IgD-negative memory B cell (primary cell): ENCODE measurements at regions not wholly inside any gene's neighbourhood (a gene's known extent, or its start where the extent isn't known, plus 50 kb on each side); places are given as distances from the start of the nearest gene placed in this dataset.

Experiments
- H3K27ac Mint-ChIP-seq, 3 donors: one replicate each; pipeline ENCODE4 v1.8.0; 2020 to 2022; ENCODE audit warnings: mild to moderate bottlenecking in 3 of 3, mixed read lengths in 3 of 3, moderate library complexity in 1 of 3
- H3K27me3 Mint-ChIP-seq: one replicate; pipeline ENCODE4 v1.8.0; 2021; ENCODE audit warnings: mixed read lengths
- H3K36me3 Mint-ChIP-seq: one replicate; pipeline ENCODE4 v1.8.0; 2020; ENCODE audit warnings: mild to moderate bottlenecking, mixed read lengths
- H3K4me1 Mint-ChIP-seq, 3 donors: one replicate each; pipeline ENCODE4 v1.8.0; 2020 to 2022; ENCODE audit warnings: mixed read lengths in 3 of 3, mild to moderate bottlenecking in 1 of 3
- H3K4me3 Mint-ChIP-seq, 4 donors: one replicate each; pipeline ENCODE4 v1.8.0; 2020 to 2022; ENCODE audit warnings: mild to moderate bottlenecking in 4 of 4, mixed read lengths in 4 of 4, moderate library complexity in 3 of 4
- H3K9me3 Mint-ChIP-seq, 3 donors: one replicate each; pipeline ENCODE4 v1.8.0; 2020 to 2021; ENCODE audit warnings: mixed read lengths in 3 of 3, mild to moderate bottlenecking in 1 of 3

DNA sequence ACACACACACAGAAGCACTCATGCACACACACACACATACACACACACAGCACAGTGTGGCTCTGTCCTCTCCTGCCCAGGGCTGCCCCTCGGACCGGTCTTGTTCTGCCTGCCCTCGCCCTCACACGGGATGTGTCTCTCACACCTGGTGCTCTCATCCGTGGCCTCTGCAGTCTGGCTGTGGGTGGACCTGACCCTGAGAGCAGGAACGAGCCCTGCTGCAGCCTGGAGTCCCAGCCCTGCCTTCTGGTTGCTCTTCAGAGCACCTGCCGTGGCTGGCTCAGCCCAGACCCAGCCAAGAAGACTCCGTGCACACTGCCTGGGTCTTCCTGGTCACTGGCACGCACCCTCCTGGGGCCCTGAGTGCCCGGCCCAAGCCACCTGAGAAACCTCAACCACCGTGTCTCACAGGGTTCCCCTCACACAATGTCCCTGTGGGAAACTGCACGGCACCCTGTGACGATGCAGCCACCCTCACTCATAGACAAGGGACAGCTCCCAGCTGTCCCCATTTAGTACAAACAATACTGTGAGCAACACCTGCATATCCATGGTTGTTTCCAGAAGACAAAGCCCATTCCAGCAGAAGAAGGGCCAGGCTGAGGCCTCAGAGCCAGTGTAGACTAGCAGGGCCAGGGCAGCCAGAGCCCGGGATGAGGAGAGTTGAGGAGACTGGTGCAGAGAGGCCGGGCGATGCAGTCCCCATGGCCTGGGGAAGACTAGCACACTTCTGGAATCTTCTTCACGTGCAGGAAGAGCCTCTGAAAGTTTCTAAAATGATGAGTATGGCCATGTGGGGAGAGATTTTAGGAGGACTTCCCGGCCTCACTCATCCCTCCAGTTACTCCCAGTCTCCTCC lies 234.0 kb downstream of the NPHP4 start:
- Mint-ChIP-seq H3K9me3 (peaks cover 6 to 17% (median 9%) of the 10 kb centered on the region in 3 donors), H3K36me3 (no peaks in the 10 kb centered on the region), H3K4me3 (no peak overlapping the region), H3K4me1 (no peaks in the 10 kb centered on the region), H3K27me3 (no peaks in the 10 kb centered on the region), H3K27ac (no peak overlapping the region)

DNA sequence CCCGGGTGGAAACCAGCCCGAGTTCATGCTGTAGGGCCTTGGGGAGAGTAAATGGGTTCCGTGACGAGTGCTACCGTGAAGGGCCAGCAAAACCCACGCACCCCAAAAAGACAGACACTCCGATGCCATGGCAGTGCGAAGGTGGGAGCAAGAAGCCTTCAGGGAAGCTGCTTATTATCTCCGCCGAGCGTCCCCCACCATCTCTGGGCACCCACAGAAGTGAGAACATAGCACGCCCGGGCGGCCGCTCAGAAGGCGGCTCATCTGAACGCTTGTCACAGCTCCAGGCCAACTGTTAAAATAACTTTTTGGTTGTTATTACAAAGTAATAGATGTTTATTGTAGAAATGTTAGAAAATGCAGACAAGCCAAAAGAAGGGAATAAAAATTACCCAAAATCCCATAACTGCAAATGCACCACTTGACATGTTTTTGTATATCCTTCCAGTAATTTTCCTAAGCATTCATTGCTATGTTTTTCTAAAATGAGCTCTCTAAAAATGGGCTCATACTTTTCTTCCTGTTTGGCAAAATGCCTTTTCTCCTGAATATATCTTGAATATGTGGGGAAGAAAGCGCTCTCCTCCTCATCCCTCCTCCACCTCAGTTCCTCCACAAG lies 234.9 kb downstream of the NPHP4 start:
- H3K4me3 Mint-ChIP-seq: no peak overlapping the region
- H3K9me3 Mint-ChIP-seq: peaks cover 6 to 14% (median 8%) of the 10 kb centered on the region in 3 donors
- no peaks in the 10 kb centered on the region for H3K36me3 Mint-ChIP-seq
- no peaks in the 10 kb centered on the region for H3K27me3 Mint-ChIP-seq
- H3K4me1 Mint-ChIP-seq: no peaks in the 10 kb centered on the region
- no peak overlapping the region for H3K27ac Mint-ChIP-seq

DNA sequence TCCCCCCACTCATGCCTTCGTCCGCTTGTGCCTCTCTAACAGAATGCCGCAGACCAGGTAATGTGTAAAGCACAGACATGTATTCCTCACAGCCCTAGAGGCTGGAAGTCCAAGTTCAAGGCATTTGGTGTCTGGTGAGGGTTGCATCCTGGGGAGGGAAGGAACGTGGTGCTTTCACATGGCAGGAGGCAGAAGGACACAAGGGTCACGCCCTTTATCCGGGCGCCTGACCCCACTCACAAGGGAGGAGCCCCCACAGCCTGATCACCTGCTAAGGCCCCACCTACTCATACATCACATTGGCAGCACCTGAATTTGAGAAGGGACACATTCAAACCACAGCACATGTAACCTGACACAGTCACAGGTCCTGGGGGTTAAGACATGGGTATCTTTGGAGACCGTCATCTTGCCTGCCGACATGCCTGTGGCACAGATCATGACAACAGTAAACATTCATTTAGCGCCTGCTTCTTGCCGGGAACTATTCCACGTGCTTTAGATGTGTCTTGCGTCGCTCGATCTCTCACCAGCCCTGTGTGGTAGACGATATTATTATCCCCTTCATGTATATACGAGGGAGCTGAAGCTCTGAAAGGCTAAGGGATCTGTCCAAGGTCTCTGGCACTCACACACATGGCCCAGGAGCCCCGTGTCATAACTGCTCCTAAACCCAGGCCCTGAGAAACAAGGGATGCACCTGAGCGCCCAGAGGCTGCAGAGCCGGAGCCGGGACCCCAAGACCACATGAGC lies 235.6 kb downstream of the NPHP4 start:
- no peaks in the 10 kb centered on the region for H3K36me3 Mint-ChIP-seq
- H3K9me3 Mint-ChIP-seq: peaks cover 6 to 8% (median 6%) of the 10 kb centered on the region in 3 donors
- peak overlapping the region in 1 of 3 donors; percentile 57 for H3K27ac Mint-ChIP-seq
- H3K4me3 Mint-ChIP-seq: peak overlapping the region in 1 of 4 donors; percentile 18
- H3K27me3 Mint-ChIP-seq: no peaks in the 10 kb centered on the region
- no peaks in the 10 kb centered on the region for H3K4me1 Mint-ChIP-seq

DNA sequence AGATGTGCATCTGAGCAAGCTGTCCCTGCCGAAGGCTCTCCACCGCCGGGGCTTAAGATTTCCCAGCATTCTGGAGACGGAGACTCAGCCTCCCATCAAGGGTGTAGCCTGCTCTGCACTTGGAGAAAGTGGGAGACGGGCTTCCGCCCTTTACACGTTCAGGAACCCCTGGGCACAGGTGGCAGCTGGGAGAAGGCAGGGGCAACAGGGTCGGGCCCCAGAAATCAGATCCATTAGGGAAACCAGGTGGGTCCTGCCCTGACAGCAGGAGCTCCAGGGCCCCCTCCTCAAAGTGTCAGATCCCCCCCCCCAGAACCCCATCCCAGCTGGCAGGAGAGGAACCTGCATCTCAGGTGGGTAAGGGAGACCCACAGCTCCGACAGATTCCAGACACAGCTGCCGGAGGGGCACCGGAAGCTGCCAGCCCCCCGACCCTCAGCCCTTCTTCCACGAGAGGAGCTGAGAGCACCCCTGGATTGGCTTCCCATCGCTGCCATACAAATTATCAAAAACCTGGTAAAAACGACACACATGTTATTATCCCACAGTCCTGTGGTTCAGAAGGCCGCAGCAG lies 236.6 kb downstream of the NPHP4 start:
- H3K27ac Mint-ChIP-seq: no peak overlapping the region
- no peaks in the 10 kb centered on the region for H3K36me3 Mint-ChIP-seq
- H3K27me3 Mint-ChIP-seq: no peaks in the 10 kb centered on the region
- H3K9me3 Mint-ChIP-seq: peaks cover 2 to 6% (median 2%) of the 10 kb centered on the region in 3 donors
- no peak overlapping the region for H3K4me3 Mint-ChIP-seq
- H3K4me1 Mint-ChIP-seq: no peaks in the 10 kb centered on the region

DNA sequence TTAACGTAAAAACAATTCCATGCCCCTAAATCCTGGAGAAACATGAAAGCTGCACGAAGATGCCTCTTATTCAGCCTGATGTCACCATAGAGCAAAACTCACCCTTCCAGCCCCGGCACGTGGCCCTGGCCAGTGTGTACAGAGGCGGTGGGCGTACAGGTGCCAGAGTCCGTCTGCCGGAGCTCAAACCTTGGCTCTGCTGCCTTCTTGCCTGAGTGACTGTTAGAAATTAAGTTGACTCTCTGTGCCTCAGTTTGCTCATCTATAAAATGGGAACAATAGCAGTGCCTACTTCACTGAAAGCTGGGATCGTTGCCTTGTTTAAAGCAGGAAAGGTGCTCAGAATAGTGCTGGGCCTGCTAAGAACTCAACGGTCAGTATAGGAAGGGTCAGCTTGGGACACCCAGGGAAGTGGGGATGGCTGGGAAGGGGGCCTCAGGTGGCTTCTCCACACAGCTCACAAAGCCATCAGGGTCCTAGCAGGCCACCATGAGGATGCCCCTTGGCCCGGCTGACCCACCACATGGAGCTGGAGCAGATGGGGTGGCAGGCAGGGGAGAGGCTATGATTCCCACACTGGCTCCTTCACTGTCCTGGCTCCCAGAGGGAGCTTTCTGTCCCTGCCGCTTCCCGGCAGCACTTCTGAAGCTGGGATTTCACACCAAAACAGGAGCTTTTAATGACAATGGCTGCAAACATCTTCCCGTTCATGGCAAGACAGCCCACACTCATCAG lies 237.2 kb downstream of the NPHP4 start:
- Mint-ChIP-seq H3K27ac (no peak overlapping the region), H3K9me3 (peaks cover 0 to 2% (median 0%) of the 10 kb centered on the region in 3 donors), H3K36me3 (no peaks in the 10 kb centered on the region), H3K4me1 (no peaks in the 10 kb centered on the region), H3K4me3 (peak overlapping the region in 2 of 4 donors; percentile 8 to 49), H3K27me3 (no peaks in the 10 kb centered on the region)

DNA sequence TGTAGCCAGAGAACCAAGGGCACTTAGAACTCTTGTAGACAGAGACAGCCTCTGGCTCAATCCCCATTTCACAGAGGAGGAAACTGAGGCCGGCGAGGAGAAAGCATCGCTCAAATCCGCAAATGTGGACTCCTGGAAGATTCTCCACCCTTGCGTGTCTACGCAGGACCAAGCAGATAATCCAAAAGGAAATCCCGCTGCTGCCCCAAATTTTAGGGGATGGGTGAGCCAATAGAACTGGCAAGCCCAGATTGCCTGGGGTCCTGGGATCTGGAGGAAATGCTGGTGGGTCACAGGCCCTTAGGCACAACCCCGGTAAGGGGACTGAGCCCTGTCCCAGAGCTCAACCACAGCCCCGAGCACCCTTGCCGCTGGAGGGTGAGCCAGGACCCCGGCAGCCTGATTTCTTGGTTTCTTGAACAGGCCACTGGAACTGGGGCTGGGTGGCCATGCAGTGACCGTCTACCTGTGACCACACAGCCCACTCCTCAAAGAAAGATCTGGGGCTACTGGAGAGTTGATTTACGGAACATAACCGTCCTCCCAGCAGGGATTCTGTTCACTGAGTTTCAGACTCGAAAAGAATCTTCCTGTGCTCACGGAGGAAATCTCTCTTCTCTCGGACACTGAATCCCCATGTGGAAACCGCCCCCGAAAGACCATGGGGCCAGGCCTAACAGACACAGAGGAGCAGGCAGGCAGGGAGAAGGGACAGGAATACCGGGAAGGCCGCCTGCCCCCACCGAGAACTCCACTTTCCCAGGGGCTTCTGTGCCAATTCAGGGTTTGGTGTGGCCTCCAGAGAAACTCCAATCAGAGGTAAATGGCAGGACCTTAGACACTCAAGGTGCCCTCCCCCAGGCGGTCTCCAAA lies 238.4 kb downstream of the NPHP4 start:
- Mint-ChIP-seq H3K9me3 (no peaks in the 10 kb centered on the region), H3K4me1 (no peaks in the 10 kb centered on the region), H3K27me3 (no peaks in the 10 kb centered on the region), H3K27ac (no peak overlapping the region), H3K4me3 (no peak overlapping the region), H3K36me3 (no peaks in the 10 kb centered on the region)

DNA sequence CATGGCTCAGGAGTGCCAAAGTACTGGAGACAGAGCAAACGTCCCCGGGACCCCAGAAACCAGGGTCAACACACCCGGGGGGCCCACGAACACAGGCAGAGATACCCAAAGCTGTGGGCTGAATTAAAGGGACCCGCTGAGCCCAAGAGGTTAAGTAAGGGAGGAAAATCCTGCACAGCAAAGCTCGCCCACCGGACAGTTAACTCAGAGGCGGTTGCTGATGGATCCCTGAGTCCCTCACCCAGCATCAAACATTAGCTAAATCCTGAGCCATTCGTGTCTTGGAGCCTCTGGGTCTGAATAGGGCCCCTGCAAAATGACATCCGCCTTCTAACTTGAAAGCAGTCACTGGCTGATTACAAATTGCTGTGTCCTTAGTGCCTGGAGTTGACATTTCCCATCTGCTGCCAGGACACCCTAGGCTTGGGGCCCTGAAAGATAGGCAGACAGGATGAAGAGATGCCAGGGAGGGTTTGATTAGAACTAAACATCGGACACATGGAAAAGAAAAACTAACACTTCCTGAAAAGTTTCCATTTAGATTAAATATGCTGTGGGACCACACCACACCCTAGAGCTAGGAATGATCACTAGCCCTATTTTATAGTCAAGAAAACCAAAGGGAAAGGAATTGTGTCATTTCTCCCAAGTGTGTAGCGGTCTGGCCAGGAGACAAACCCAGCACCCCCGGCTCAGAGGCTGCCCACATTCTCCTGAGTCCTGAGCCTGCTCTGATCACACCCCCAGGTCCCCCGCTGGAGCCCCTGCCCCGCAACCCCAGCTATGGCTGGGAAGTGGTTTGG lies 239.3 kb downstream of the NPHP4 start:
- Mint-ChIP-seq H3K4me1 (no peaks in the 10 kb centered on the region), H3K27ac (no peak overlapping the region), H3K27me3 (no peaks in the 10 kb centered on the region), H3K9me3 (no peaks in the 10 kb centered on the region), H3K4me3 (no peak overlapping the region), H3K36me3 (no peaks in the 10 kb centered on the region)

DNA sequence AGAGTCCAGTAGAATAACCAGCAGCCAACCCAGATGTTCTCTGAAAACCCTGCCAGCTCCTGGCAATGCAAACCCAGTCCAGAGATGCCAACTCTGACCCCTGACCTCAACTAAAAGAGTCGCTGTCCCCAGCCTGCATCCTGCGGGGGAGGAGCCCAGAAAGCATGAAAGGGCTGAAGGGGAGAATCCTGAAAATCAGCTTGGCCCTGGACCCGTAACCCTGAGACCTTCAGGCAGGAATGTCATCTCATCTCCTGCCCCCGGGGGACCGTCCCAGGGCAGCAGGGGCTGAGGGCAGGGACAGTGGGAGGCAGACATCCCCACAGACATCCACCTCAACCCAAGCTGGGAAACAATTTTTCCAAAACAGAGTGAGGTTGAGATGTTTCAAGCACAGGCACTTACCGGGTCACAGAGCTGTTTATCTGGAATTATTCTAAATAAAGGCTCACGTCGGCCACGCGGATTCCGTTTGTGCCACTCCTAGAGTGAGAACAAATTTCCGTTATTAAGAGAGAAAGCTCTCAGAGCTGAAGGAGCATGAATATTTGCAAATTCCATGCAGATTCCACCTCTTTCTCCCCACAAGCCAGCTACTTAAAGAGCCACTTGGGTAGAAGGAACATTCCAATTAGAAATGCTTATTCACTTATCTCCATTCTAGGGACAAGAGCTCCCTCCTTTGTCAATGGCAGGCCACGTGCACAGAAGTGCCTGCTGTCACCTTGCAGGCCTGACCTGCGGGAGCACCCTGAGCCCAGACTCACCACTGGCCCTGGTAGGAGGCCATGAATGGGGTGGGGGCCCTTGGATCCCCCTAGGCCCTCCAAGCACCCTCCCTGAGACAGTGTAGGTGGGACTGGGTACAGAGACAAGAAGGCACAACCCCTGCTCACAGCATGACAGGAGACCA lies 240.1 kb downstream of the NPHP4 start:
- Mint-ChIP-seq H3K27me3 (no peaks in the 10 kb centered on the region), H3K4me3 (no peak overlapping the region), H3K36me3 (no peaks in the 10 kb centered on the region), H3K9me3 (no peaks in the 10 kb centered on the region), H3K4me1 (no peaks in the 10 kb centered on the region), H3K27ac (no peak overlapping the region)

DNA sequence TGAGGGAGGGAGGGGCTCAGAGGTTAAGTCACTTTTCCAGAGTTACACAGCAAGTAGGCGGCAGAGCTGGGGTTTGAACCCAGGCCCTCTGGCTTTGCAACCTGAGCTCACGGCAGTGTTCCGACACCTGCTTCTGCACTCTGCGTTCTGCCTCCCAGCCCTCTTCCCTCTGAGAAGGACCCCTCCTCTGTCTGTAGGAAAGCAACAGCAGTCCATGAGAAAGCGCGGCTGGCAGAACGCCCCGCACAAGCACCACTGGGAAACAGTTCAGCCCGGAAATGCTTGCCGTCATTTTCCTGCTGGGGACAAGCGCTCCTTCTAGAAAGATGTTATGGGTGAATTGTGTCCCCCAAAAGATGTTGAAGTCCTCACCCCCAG lies 241.1 kb downstream of the NPHP4 start:
- no peak overlapping the region for H3K27ac Mint-ChIP-seq
- H3K9me3 Mint-ChIP-seq: no peaks in the 10 kb centered on the region
- H3K27me3 Mint-ChIP-seq: no peaks in the 10 kb centered on the region
- H3K36me3 Mint-ChIP-seq: no peaks in the 10 kb centered on the region
- no peak overlapping the region for H3K4me3 Mint-ChIP-seq
- no peaks in the 10 kb centered on the region for H3K4me1 Mint-ChIP-seq

DNA sequence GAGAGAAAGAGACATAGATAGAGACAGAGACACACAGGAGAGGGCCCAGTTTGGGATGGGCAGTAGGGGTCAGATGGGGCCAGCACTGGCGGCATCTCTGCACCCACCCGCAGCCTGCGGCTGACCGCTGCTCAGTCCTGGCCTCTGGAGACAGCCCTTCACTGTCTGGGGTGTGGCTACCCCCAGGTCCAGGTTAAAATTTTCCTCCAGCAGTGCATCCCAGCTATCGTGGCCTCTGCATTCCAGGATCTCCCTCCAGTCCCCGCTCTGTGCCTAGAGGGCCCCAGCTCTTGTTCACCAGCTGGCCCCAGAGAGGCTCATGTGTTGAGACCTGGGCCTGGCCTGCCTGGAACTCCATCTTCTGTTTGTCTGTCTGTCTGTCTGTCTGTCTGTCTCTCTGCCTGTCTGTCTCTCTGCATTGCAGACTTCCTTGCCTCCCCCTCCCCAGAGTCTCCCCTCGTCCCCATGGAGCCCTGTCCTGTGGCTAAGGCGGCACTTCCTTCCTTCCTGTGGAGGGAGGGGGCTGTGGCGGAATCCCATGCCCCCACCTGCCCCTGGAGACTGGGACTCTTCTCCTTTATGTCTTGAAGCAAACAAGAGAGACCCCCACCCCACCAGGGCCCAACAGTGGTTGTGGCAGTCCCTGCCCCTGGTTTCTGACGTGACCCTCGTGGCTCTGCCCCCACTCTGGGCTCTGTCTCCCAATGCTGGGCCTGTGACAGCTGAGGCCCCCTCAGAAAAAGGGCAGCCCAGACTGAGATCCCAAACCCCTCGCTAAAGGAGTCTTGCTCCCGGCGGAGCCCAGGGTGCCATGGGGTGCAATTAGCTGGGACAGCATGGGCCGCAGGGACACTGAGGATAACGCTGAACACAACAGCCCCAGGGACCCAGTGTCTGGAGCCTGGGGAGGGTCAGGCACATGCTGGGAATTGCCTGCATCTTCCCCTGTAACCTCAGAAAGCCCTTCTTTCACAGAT lies 241.8 kb downstream of the NPHP4 start:
- H3K27me3 Mint-ChIP-seq: no peaks in the 10 kb centered on the region
- no peaks in the 10 kb centered on the region for H3K36me3 Mint-ChIP-seq
- no peaks in the 10 kb centered on the region for H3K9me3 Mint-ChIP-seq
- no peaks in the 10 kb centered on the region for H3K4me1 Mint-ChIP-seq
- H3K4me3 Mint-ChIP-seq: no peak overlapping the region
- no peak overlapping the region for H3K27ac Mint-ChIP-seq

DNA sequence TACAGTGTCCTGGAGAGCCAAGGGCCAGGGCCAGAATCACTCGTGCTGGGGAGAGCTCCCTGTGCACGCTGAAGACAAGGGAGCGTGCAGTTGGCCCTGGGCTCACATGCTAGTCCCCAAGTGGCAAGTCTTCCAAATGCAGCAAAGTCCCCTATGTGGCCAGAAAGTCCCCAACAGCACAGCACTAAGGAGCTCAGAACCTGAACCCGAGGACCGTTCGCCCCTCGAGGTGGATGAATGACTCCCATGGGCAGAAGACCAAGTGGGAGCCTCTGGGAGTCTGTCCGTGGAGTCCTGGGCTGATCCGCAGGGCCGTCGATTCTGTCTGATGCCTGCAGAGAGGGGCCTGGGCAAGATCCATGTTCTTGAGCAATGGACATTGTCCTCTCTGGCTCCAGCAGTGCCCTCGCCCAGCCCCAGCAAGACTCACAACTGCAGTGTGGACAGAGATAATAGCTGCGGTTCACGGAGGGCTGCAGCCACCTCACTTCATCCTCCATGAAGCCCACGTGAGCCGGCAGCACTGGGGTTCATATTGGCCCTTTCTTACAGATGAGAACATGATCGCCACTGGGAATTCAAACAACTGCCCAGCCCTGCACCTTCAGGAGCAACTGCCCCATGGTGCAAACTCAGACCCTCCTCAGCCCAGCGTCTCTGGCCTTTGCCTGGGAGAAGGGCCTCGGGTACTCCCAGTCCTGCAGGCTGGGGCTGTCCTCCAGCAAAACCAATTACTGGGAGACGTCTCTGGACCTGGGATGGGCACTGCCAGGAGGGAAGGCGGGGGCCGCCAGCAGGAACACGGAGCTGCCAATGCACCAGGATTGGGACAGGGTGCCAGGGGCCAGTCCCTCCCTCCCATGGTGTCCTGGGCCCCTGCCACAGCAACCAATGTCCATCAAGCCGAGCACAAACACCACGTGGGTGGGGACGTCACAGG lies 243.7 kb downstream of the NPHP4 start:
- H3K4me1 Mint-ChIP-seq: no peaks in the 10 kb centered on the region
- H3K27me3 Mint-ChIP-seq: peaks cover 3% of the 10 kb centered on the region
- no peak overlapping the region for H3K27ac Mint-ChIP-seq
- no peak overlapping the region for H3K4me3 Mint-ChIP-seq
- H3K9me3 Mint-ChIP-seq: no peaks in the 10 kb centered on the region
- no peaks in the 10 kb centered on the region for H3K36me3 Mint-ChIP-seq
